ENCODE measurements at regions not wholly inside any gene's neighbourhood (a gene's known extent, or its start where the extent isn't known, plus 50 kb on each side); places are given as distances from the start of the nearest gene placed in this dataset.

- Histone ChIP-seq H3K9ac (no peak overlapping the region), H3K27ac (ENCODE audit: low read depth in 2 of 2, low read length in 1 of 2) (no peak overlapping the region), H3K4me1 (ENCODE audit: control insufficient read depth in 1 of 2, insufficient read depth in 2 of 2, low read depth in 1 of 2, low read length in 1 of 2) (no peaks in the 10 kb centered on the region), H3K79me2 (ENCODE audit: insufficient read depth) (no peaks in the 10 kb centered on the region), H3K9me3 (0 out of 2 replicates have a peak, but pooled peaks cover 5% of the 10 kb centered on the region), H3F3A (replicated peaks; ENCODE audit: insufficient read depth) (peaks cover under 1% of the 10 kb centered on the region), H3K4me3 (ENCODE audit: low read depth in 2 of 2, low read length in 1 of 2) (no peak overlapping the region), H4K20me1 (ENCODE audit: insufficient read depth) (no peaks in the 10 kb centered on the region), H2AFZ (ENCODE audit: low read depth) (no peak overlapping the region), H3K27me3 (ENCODE audit: insufficient read depth) (no peaks in the 10 kb centered on the region; the same call in 1 of the 2 replicates), H3K36me3 (replicated peaks in 1 of 2; ENCODE audit: control insufficient read depth in 1 of 2, insufficient read depth in 2 of 2, low read length in 1 of 2) (no peaks in the 10 kb centered on the region), H3K9me2 (no peaks in the 10 kb centered on the region), H3K4me2 (no peak overlapping the region)
- no peak for TF ChIP-seq GATA2 (CRISPR knock-in tag; IDR thresholded peaks at IDR 0.05)
- TF ChIP-seq CHD2 (IDR thresholded peaks at IDR 0.05; ENCODE audit: low read length, partially characterized antibody), result no peak
- TF ChIP-seq RAD21 (IDR thresholded peaks at IDR 0.05; ENCODE audit: low read length), result no peak
- TF ChIP-seq USF1 (IDR thresholded peaks at IDR 0.05; ENCODE audit: borderline replicate concordance, low read depth), result no peak
- TF ChIP-seq JUND (IDR thresholded peaks at IDR 0.05), result no peak
- TF ChIP-seq MEF2A (IDR thresholded peaks at IDR 0.05; ENCODE audit: borderline replicate concordance, low read depth), result no peak
- no peak for TF ChIP-seq TAF1 (IDR thresholded peaks at IDR 0.05; ENCODE audit: borderline replicate concordance, low read depth, low read length)
- TF ChIP-seq EP300 (IDR thresholded peaks at IDR 0.05; ENCODE audit: borderline replicate concordance in 1 of 2, low read depth in 1 of 2, low read length in 1 of 2), result no peak
- no peak for TF ChIP-seq RFX5 (IDR thresholded peaks at IDR 0.05; ENCODE audit: low read length)
- TF ChIP-seq TCF12 (IDR thresholded peaks at IDR 0.05), result no peak
- TF ChIP-seq POLR2AphosphoS5 (IDR thresholded peaks at IDR 0.05; ENCODE audit: low read depth, low read length), result no peak
- TF ChIP-seq RXRA (IDR thresholded peaks at IDR 0.05; ENCODE audit: borderline replicate concordance, low read depth), result no peak
- TF ChIP-seq MAX (IDR thresholded peaks at IDR 0.05; ENCODE audit: low read depth), result no peak
- TF ChIP-seq FOSL2 (IDR thresholded peaks at IDR 0.05; ENCODE audit: borderline replicate concordance, low read depth), result no peak
- no peak for TF ChIP-seq NRF1 (IDR thresholded peaks at IDR 0.05; ENCODE audit: low read depth, low read length)
- no peak for TF ChIP-seq PBX3 (IDR thresholded peaks at IDR 0.05)
- TF ChIP-seq TEAD4 (IDR thresholded peaks at IDR 0.05; ENCODE audit: borderline replicate concordance, insufficient read depth), result no peak
- TF ChIP-seq CTCF (IDR thresholded peaks at IDR 0.05), result no peak
- 19% methylated on average over 2 of the region's 2 CpGs for WGBS (ENCODE audit: low lambda C conversion rate)
- no peak for DNase-seq
- CTCF ChIA-PET, result no interaction called here
- POLR2A ChIA-PET, result no interaction called here
Observed at GRCh38 chr6:5946701-5947100, 60.0 kb downstream of the NRN1 start.

Measured in SK-N-SH (cell line).